Astrocyte of the cerebellum (primary cell): ENCODE measurements at regions not wholly inside any gene's neighbourhood (a gene's known extent, or its start where the extent isn't known, plus 50 kb on each side); places are given as distances from the start of the nearest gene placed in this dataset.
"Not testable (repeated sequence)": the region's sequence is repeated elsewhere in the genome, so short reads cannot be mapped to it uniquely, and the experiment has no call there.

Experiments used
- DNase-seq: peaks from one replicate; pipeline ENCODE4 v3.0.0-alpha.2; 2011; ENCODE audit warnings: low read depth
- H3K4me3 ChIP-seq: 2 replicates; pipeline ENCODE4 v1.5.1; 2011; ENCODE audit warnings: mild to moderate bottlenecking, low read depth, low read length, moderate library complexity
- in situ Hi-C: cut with HindIII; loops from 2 replicates; pipeline ENCODE4 v1.10.0; 2017; ENCODE audit warnings: low sequenced_read_pairs
- TF ChIP-seq, protein P1 (sequence below): IDR thresholded peaks from 2 replicates; pipeline ENCODE4 v1.5.1; 2012; ENCODE audit warnings: low read length, low read depth, moderate library complexity, mild to moderate bottlenecking; ENCODE audit errors: missing control alignments

DNA sequence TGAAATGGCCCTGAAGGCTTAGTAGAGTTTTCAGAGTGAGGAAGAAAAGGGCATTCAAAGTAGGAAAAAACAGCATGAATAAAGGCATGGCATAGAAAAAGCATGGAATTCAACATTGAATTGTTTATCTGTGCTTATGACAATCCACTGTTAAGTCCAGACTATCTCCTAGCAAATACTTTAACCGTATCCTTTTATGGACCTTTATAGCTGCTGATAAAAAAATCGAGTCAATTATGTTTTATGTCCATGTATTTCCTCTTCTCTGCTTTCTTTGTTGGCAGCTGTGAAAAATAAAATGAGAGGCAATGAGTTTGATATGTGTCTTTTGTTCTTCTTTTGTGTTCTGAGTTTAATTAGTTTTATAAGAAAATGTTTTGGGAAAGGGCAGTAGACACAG, 70.4 kb downstream of the TDRD15 start:
- no peak for DNase-seq
- TF ChIP-seq, protein P1, sequence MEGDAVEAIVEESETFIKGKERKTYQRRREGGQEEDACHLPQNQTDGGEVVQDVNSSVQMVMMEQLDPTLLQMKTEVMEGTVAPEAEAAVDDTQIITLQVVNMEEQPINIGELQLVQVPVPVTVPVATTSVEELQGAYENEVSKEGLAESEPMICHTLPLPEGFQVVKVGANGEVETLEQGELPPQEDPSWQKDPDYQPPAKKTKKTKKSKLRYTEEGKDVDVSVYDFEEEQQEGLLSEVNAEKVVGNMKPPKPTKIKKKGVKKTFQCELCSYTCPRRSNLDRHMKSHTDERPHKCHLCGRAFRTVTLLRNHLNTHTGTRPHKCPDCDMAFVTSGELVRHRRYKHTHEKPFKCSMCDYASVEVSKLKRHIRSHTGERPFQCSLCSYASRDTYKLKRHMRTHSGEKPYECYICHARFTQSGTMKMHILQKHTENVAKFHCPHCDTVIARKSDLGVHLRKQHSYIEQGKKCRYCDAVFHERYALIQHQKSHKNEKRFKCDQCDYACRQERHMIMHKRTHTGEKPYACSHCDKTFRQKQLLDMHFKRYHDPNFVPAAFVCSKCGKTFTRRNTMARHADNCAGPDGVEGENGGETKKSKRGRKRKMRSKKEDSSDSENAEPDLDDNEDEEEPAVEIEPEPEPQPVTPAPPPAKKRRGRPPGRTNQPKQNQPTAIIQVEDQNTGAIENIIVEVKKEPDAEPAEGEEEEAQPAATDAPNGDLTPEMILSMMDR: no peak
- in situ Hi-C loops: no loop called here
- H3K4me3 ChIP-seq: no peak overlapping the region

- in situ Hi-C loops: no loop called here
- H3K4me3 ChIP-seq: no peak overlapping the region
Measured at GRCh38 chr2:21194858-21195271, 71.1 kb downstream of the TDRD15 start.

DNA sequence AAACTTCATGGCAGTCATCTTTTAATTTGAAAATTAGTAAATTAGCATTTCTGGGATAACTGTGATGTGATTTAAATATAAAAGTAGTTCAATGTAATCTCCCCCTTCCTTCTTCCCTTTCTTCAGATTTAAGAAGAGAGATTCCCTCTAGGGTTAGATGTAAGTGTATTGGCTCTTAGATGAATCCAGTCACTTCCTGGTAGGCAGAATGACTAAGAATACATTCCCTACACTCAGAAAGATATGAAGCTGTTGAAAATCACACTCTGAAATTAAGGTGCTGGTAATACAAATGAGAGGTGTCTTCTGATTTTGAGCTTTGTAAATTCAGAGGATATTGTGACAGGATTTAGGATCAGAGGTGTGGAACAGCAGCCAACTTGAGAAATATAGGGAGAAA, 71.6 kb downstream of the TDRD15 start:
- in situ Hi-C loops: no loop called here
- H3K4me3 ChIP-seq: no peak overlapping the region
- TF ChIP-seq, protein P1: no peak
- DNase-seq: no peak

More at GRCh38 chr2:21194858-21195271, 71.1 kb downstream of the TDRD15 start:
- TF ChIP-seq, protein P1: no peak
- no peak for DNase-seq

GRCh38 chr2:21198637-21199036, 74.9 kb downstream of the TDRD15 start:
- H3K4me3 ChIP-seq: no peak overlapping the region
- TF ChIP-seq, protein P1: no peak
- in situ Hi-C loops: no loop called here
- DNase-seq: no peak

GRCh38 chr2:21203976-21204375, 80.2 kb downstream of the TDRD15 start:
- H3K4me3 ChIP-seq: no peak overlapping the region
- TF ChIP-seq, protein P1: no peak
- DNase-seq: no peak
- in situ Hi-C loops: no loop called here

GRCh38 chr2:21214085-21214484, 90.3 kb downstream of the TDRD15 start:
- in situ Hi-C loops, H3K4me3 ChIP-seq, DNase-seq: not testable (repeated sequence)

GRCh38 chr2:21217442-21217841, 93.7 kb downstream of the TDRD15 start:
- H3K4me3 ChIP-seq: no peak overlapping the region
- TF ChIP-seq, protein P1: no peak
- in situ Hi-C loops: no loop called here
- DNase-seq: no peak
